IMR-90 (cell line): ENCODE measurements at regions not wholly inside any gene's neighbourhood (a gene's known extent, or its start where the extent isn't known, plus 50 kb on each side); places are given as distances from the start of the nearest gene placed in this dataset.

Experiments
- ATAC-seq: fragments of 200-7000 bp; cut with Tn5 transposase; 2 replicates; pipeline ENCODE4 v1.9.1; 2020; ENCODE audit warnings: low read depth, mild to moderate bottlenecking, moderate library complexity
- BruUV-seq: library from RNA; stranded (reverse); fragments of 400-500 nt; replicated peaks from 2 replicates; lab custom pipeline; 2021; lab: Mats Ljungman, UMichigan
- CTCF ChIA-PET: fragments of 300-600 bp; formaldehyde crosslinking; extraction: SDS; loops from one replicate; lab custom pipeline; 2021; ENCODE audit warnings: antibody characterized with exemption; lab: Yijun Ruan, JAX
- POLR2A ChIA-PET: fragments of 300-600 bp; sonication (Branson Sonifier 250); formaldehyde crosslinking; loops from one replicate; lab custom pipeline; 2022; ENCODE audit warnings: antibody characterized with exemption; ENCODE audit not compliant: unreplicated experiment; lab: Charles Lee
- DNase-seq: peaks from one replicate; pipeline ENCODE4 v3.0.0; 2013
- H2AFZ ChIP-seq: replicated peaks from 2 replicates; pipeline ENCODE3; 2013; ENCODE audit warnings: low read length, mild to moderate bottlenecking; ENCODE audit not compliant: poor library complexity
- H2AK5ac ChIP-seq: 2 replicates; pipeline ENCODE4 v1.6.1; 2013; ENCODE audit warnings: low read depth, low read length, inconsistent platforms
- H2AK9ac ChIP-seq: replicated peaks from 2 replicates; pipeline ENCODE3; 2013; ENCODE audit warnings: mild to moderate bottlenecking, low read depth, low read length, moderate library complexity; ENCODE audit not compliant: poor library complexity
- H2BK120ac ChIP-seq: 2 replicates; pipeline ENCODE4 v1.6.1; 2013; ENCODE audit warnings: low read depth, low read length, inconsistent platforms
- H2BK15ac ChIP-seq: 3 replicates; pipeline ENCODE4 v1.6.1; 2013; ENCODE audit warnings: low read depth, low read length, inconsistent platforms
- H2BK20ac ChIP-seq: 2 replicates; pipeline ENCODE4 v1.6.1; 2013; ENCODE audit warnings: low read depth, mild to moderate bottlenecking, inconsistent platforms, low read length, moderate library complexity
- H2BK5ac ChIP-seq: 2 replicates; pipeline ENCODE4 v1.6.1; 2013; ENCODE audit warnings: mild to moderate bottlenecking, low read depth, low read length, inconsistent platforms; ENCODE audit not compliant: poor library complexity, severe bottlenecking
- H3K14ac ChIP-seq: replicated peaks from 2 replicates; pipeline ENCODE4 v1.6.1; 2013; ENCODE audit warnings: low read depth, low read length, inconsistent platforms
- H3K18ac ChIP-seq: 2 replicates; pipeline ENCODE4 v1.6.1; 2013; ENCODE audit warnings: low read depth, low read length, control low read depth
- H3K23ac ChIP-seq: 2 replicates; pipeline ENCODE4 v1.6.1; 2013; ENCODE audit warnings: low read depth, low read length, inconsistent platforms
- H3K27ac ChIP-seq: 2 replicates; pipeline ENCODE4 v1.5.1; 2013; ENCODE audit warnings: mild to moderate bottlenecking, control low read depth, low read length; ENCODE audit not compliant: insufficient read depth
- H3K27me3 ChIP-seq: 2 replicates; pipeline ENCODE4 v1.6.1; 2013; ENCODE audit warnings: low read length; ENCODE audit not compliant: control insufficient read depth, insufficient read depth
- H3K36me3 ChIP-seq: 2 replicates; pipeline ENCODE4 v1.6.1; 2013; ENCODE audit warnings: low read length, mixed read lengths; ENCODE audit not compliant: control insufficient read depth, insufficient read depth
- H3K4ac ChIP-seq: 2 replicates; pipeline ENCODE4 v1.6.1; 2013; ENCODE audit warnings: low read depth, low read length, inconsistent platforms
- H3K4me1 ChIP-seq: 2 replicates; pipeline ENCODE4 v1.6.1; 2013; ENCODE audit warnings: low read length, mixed read lengths; ENCODE audit not compliant: control insufficient read depth, insufficient read depth
- H3K4me2 ChIP-seq: 2 replicates; pipeline ENCODE4 v1.6.1; 2013; ENCODE audit warnings: low read depth, mild to moderate bottlenecking, control low read depth, low read length, moderate library complexity
- H3K4me3 ChIP-seq: 2 replicates; pipeline ENCODE4 v1.5.1; 2013; ENCODE audit warnings: low read depth, mild to moderate bottlenecking, control low read depth, low read length, moderate library complexity; ENCODE audit not compliant: insufficient read depth
- H3K56ac ChIP-seq: 2 replicates; pipeline ENCODE4 v1.6.1; 2013; ENCODE audit warnings: low read length, inconsistent platforms; ENCODE audit not compliant: insufficient read depth; ENCODE audit errors: extremely low read depth
- H3K79me1 ChIP-seq, 2 experiments: 2 replicates each; pipeline ENCODE4 v1.6.1; 2013; ENCODE audit warnings: low read length in 2 of 2, inconsistent platforms in 1 of 2, low read depth in 1 of 2
- H3K9ac ChIP-seq: 2 replicates; pipeline ENCODE4 v1.6.1; 2013; ENCODE audit warnings: low read depth, low read length, control low read depth
- H3K9me1 ChIP-seq: 2 replicates; pipeline ENCODE4 v1.6.1; 2013; ENCODE audit warnings: low read length, inconsistent platforms; ENCODE audit not compliant: insufficient read depth
- H3K9me3 ChIP-seq: 2 replicates; pipeline ENCODE4 v1.6.1; 2013; ENCODE audit warnings: low read length; ENCODE audit not compliant: control insufficient read depth, insufficient read depth
- H4K20me1 ChIP-seq: 2 replicates; pipeline ENCODE4 v1.6.1; 2013; ENCODE audit warnings: low read length, inconsistent platforms; ENCODE audit not compliant: insufficient read depth
- H4K5ac ChIP-seq: 2 replicates; pipeline ENCODE4 v1.6.1; 2013; ENCODE audit warnings: mild to moderate bottlenecking, low read depth, low read length, control low read depth
- H4K8ac ChIP-seq, 2 experiments: 2 replicates each; pipeline ENCODE4 v1.6.1; 2013; ENCODE audit warnings: low read depth in 2 of 2, low read length in 2 of 2, control low read depth in 1 of 2, inconsistent platforms in 1 of 2
- H4K91ac ChIP-seq: 2 replicates; pipeline ENCODE4 v1.6.1; 2013; ENCODE audit warnings: low read depth, low read length, inconsistent platforms; ENCODE audit not compliant: insufficient read depth
- CEBPB ChIP-seq: IDR thresholded peaks from 2 replicates; pipeline ENCODE4 v1.6.1; 2012; ENCODE audit warnings: low read depth, low read length, improper control_type of control experiment
- CHD1 ChIP-seq: IDR thresholded peaks from 2 replicates; pipeline ENCODE4 v1.6.1; 2012; ENCODE audit warnings: low read depth, low read length, improper control_type of control experiment
- FOS ChIP-seq: fragments of 150-350 bp; IDR thresholded peaks from 2 replicates; pipeline ENCODE4 v1.6.1; 2016; ENCODE audit warnings: low read depth, low read length
- MAFK ChIP-seq: IDR thresholded peaks from 2 replicates; pipeline ENCODE4 v1.6.1; 2012; ENCODE audit warnings: low read depth, low read length, improper control_type of control experiment
- MAZ ChIP-seq: IDR thresholded peaks from 2 replicates; pipeline ENCODE4 v1.6.1; 2012; ENCODE audit warnings: low read depth, mild to moderate bottlenecking, low read length, improper control_type of control experiment, moderate library complexity, borderline replicate concordance
- MXI1 ChIP-seq: IDR thresholded peaks from 2 replicates; pipeline ENCODE4 v1.6.1; 2012; ENCODE audit warnings: low read depth, mild to moderate bottlenecking, low read length, moderate library complexity, borderline replicate concordance
- NFE2L2 ChIP-seq: fragments of 150-350 bp; IDR thresholded peaks from 2 replicates; pipeline ENCODE4 v1.6.1; 2016; ENCODE audit warnings: low read depth, mild to moderate bottlenecking, low read length
- RAD21 ChIP-seq: IDR thresholded peaks from 2 replicates; pipeline ENCODE4 v1.6.1; 2012; ENCODE audit warnings: low read length, improper control_type of control experiment
- RFX5 ChIP-seq: IDR thresholded peaks from 2 replicates; pipeline ENCODE4 v1.8.0; 2012; ENCODE audit warnings: low read depth, mild to moderate bottlenecking, low read length, moderate library complexity
- SMC3 ChIP-seq: fragments of 150-350 bp; IDR thresholded peaks from 2 replicates; pipeline ENCODE4 v1.6.1; 2016; ENCODE audit warnings: low read depth, mild to moderate bottlenecking, antibody characterized with exemption, low read length, moderate library complexity
- WGBS, 2 experiments: methylation state at CpG; one replicate each; pipeline versions ENCODE4 v1.1.5 to v1.1.7; 2013; ENCODE audit warnings: missing lambda C conversion rate in 2 of 2; ENCODE audit not compliant: insufficient read length in 1 of 2; ENCODE audit errors: extremely low coverage in 2 of 2; 5-methylcytosine and 5-hydroxymethylcytosine counted together
- dilution Hi-C: fragments of 300-500 bp; cut with HindIII; formaldehyde crosslinking; loops from one replicate; pipeline ENCODE4 v1.14.3; 2018; ENCODE audit warnings: low sequenced_read_pairs; ENCODE audit not compliant: unreplicated experiment
- in situ Hi-C: fragments of 300-500 bp; cut with MboI; formaldehyde crosslinking; loops from 3 replicates; pipeline ENCODE4 v1.14.3; 2019; ENCODE audit warnings: low sequenced_read_pairs, inconsistent platforms, mixed read lengths
- intact Hi-C: fragments of 100-400 bp; cut with micrococcal nuclease; formaldehyde crosslinking; loops from 2 replicates; pipeline ENCODE4 v1.10.0; 2022
- TF ChIP-seq, protein P1 (sequence below): fragments of 150-350 bp; IDR thresholded peaks from 2 replicates; pipeline ENCODE4 v1.6.1; 2017; ENCODE audit warnings: mild to moderate bottlenecking, antibody characterized with exemption, low read length, low read depth
- TF ChIP-seq, protein P2 (sequence below): fragments of 150-350 bp; IDR thresholded peaks from 2 replicates; pipeline ENCODE4 v1.6.1; 2016; ENCODE audit warnings: low read depth, mild to moderate bottlenecking, low read length, moderate library complexity, borderline replicate concordance
- TF ChIP-seq, protein P3 (sequence below): conservative IDR thresholded peaks from 2 replicates; pipeline ENCODE4 v1.5.1; 2012; ENCODE audit warnings: mild to moderate bottlenecking, low read depth, low read length, improper control_type of control experiment

DNA sequence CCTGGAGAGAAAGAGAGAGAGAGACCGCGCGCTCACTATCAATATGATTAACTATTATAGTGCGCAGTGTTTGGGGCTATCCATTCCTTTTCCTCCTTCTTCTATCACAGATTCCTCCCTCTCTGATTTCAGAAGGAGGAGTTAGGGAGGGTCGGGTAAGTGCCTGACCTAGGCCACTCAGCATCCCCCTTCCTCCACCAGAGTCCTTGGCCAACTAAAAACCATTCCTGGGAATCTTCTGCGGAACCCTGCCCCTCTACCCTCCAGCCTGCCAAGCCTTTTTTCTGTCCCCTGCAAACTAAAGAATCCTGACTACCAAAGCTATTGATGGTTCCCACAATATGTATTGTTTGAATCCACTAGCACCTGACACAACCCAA, 256.2 kb upstream of the NFE2L3 start:
- intact Hi-C loops: no loop called here
- Histone ChIP-seq H4K20me1 (no peaks in the 10 kb centered on the region), H3K27me3 (peaks cover 24% of the 10 kb centered on the region), H3K23ac (no peak overlapping the region), H3K4me1 (no peaks in the 10 kb centered on the region), H3K9ac (no peak overlapping the region), H3K9me1 (no peaks in the 10 kb centered on the region), H4K91ac (no peak overlapping the region), H3K27ac (no peak overlapping the region), H4K8ac (no peak overlapping the region), H3K14ac (no peak overlapping the region), H2AK9ac (no peak overlapping the region), H2BK20ac (no peak overlapping the region), H3K9me3 (no peaks in the 10 kb centered on the region), H2BK5ac (no peak overlapping the region), H3K18ac (no peak overlapping the region), H2BK15ac (no peak overlapping the region), H3K4me2 (no peak overlapping the region; the same call in 1 of the 2 replicates), H3K4me3 (no peak overlapping the region), H3K36me3 (no peaks in the 10 kb centered on the region), H3K4ac (no peak overlapping the region), H3K79me1 (no peaks in the 10 kb centered on the region), H2BK120ac (no peak overlapping the region), H4K5ac (no peak overlapping the region), H3K56ac (no peak overlapping the region), H2AK5ac (no peak overlapping the region), H2AFZ (no peak overlapping the region)
- dilution Hi-C loops: no loop called here
- ChIA-PET CTCF (interaction anchor here (1.5 to 4.2 kb wide), 2 partner anchors 19 to 470 kb away, joined by 3 to 26 read pairs; no protein-coding TSS in a partner anchor), POLR2A (no interaction called here)
- in situ Hi-C loops: loop anchor here (10.0 kb wide), 1 partner anchor 779 kb away; no protein-coding TSS in a partner anchor
- no peak for ATAC-seq
- TF ChIP-seq NFE2L2 (no peak), RFX5 (no peak), SMC3 (no peak), CEBPB (no peak), MAZ (no peak), MXI1 (no peak), CHD1 (no peak), RAD21 (no peak), MAFK (no peak), FOS (no peak)
- TF ChIP-seq, protein P1, sequence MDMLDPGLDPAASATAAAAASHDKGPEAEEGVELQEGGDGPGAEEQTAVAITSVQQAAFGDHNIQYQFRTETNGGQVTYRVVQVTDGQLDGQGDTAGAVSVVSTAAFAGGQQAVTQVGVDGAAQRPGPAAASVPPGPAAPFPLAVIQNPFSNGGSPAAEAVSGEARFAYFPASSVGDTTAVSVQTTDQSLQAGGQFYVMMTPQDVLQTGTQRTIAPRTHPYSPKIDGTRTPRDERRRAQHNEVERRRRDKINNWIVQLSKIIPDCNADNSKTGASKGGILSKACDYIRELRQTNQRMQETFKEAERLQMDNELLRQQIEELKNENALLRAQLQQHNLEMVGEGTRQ: no peak
- TF ChIP-seq, protein P2, sequence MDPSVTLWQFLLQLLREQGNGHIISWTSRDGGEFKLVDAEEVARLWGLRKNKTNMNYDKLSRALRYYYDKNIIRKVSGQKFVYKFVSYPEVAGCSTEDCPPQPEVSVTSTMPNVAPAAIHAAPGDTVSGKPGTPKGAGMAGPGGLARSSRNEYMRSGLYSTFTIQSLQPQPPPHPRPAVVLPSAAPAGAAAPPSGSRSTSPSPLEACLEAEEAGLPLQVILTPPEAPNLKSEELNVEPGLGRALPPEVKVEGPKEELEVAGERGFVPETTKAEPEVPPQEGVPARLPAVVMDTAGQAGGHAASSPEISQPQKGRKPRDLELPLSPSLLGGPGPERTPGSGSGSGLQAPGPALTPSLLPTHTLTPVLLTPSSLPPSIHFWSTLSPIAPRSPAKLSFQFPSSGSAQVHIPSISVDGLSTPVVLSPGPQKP: no peak
- TF ChIP-seq, protein P3, sequence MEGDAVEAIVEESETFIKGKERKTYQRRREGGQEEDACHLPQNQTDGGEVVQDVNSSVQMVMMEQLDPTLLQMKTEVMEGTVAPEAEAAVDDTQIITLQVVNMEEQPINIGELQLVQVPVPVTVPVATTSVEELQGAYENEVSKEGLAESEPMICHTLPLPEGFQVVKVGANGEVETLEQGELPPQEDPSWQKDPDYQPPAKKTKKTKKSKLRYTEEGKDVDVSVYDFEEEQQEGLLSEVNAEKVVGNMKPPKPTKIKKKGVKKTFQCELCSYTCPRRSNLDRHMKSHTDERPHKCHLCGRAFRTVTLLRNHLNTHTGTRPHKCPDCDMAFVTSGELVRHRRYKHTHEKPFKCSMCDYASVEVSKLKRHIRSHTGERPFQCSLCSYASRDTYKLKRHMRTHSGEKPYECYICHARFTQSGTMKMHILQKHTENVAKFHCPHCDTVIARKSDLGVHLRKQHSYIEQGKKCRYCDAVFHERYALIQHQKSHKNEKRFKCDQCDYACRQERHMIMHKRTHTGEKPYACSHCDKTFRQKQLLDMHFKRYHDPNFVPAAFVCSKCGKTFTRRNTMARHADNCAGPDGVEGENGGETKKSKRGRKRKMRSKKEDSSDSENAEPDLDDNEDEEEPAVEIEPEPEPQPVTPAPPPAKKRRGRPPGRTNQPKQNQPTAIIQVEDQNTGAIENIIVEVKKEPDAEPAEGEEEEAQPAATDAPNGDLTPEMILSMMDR: no peak
- no TSS peak for BruUV-seq
- no peak for DNase-seq
- no CpG with 5 or more reads among the region's 6 CpGs for WGBS, 2 experiments
